H9 (cell line): ENCODE measurements at regions not wholly inside any gene's neighbourhood (a gene's known extent, or its start where the extent isn't known, plus 50 kb on each side); places are given as distances from the start of the nearest gene placed in this dataset.

Experiments used
- DNase-seq: peaks from one replicate; pipeline ENCODE4 v3.0.0-alpha.2; 2017
- H2AFZ ChIP-seq: one replicate; pipeline ENCODE4 v1.6.1; 2013; ENCODE audit warnings: mild to moderate bottlenecking, low read length, control low read depth, moderate library complexity
- H2AK5ac ChIP-seq: 2 replicates; pipeline ENCODE4 v1.6.1; 2013; ENCODE audit warnings: low read length, control low read depth, mixed read lengths; ENCODE audit not compliant: insufficient read length
- H2BK120ac ChIP-seq: one replicate; pipeline ENCODE4 v1.6.1; 2013; ENCODE audit warnings: low read depth, mild to moderate bottlenecking, low read length, control low read depth, inconsistent platforms; ENCODE audit not compliant: poor library complexity, severe bottlenecking
- H2BK12ac ChIP-seq: 2 replicates; pipeline ENCODE4 v1.6.1; 2013; ENCODE audit warnings: low read length, control low read depth, mixed read lengths, low read depth; ENCODE audit not compliant: insufficient read length
- H2BK15ac ChIP-seq: 2 replicates; pipeline ENCODE4 v1.6.1; 2013; ENCODE audit warnings: low read depth, low read length, control low read depth
- H2BK20ac ChIP-seq: one replicate; pipeline ENCODE4 v1.6.1; 2013; ENCODE audit warnings: low read depth, mild to moderate bottlenecking, low read length, control low read depth, inconsistent platforms; ENCODE audit not compliant: poor library complexity, severe bottlenecking
- H2BK5ac ChIP-seq: 2 replicates; pipeline ENCODE4 v1.6.1; 2013; ENCODE audit warnings: low read length, control low read depth, mixed read lengths; ENCODE audit not compliant: insufficient read length
- H3K14ac ChIP-seq: 2 replicates; pipeline ENCODE4 v1.6.1; 2013; ENCODE audit warnings: low read length, control low read depth; ENCODE audit not compliant: insufficient read depth
- H3K18ac ChIP-seq: 2 replicates; pipeline ENCODE4 v1.6.1; 2013; ENCODE audit warnings: low read depth, mild to moderate bottlenecking, mixed read lengths, low read length, control low read depth; ENCODE audit not compliant: insufficient read length
- H3K23ac ChIP-seq: 2 replicates; pipeline ENCODE4 v1.6.1; 2013; ENCODE audit warnings: low read length, control low read depth, mixed read lengths, low read depth; ENCODE audit not compliant: insufficient read length
- H3K23me2 ChIP-seq: 2 replicates; pipeline ENCODE4 v1.6.1; 2013; ENCODE audit warnings: low read depth, mild to moderate bottlenecking, mixed read lengths, low read length, control low read depth; ENCODE audit not compliant: insufficient read length, poor library complexity, severe bottlenecking
- H3K27ac ChIP-seq: 2 replicates; pipeline ENCODE4 v1.5.1; 2013; ENCODE audit warnings: low read length, control low read depth, mixed read lengths, low read depth; ENCODE audit not compliant: insufficient read length
- H3K27me3 ChIP-seq: 2 replicates; pipeline ENCODE4 v1.6.1; 2013; ENCODE audit warnings: low read length, control low read depth, inconsistent platforms; ENCODE audit not compliant: insufficient read depth
- H3K4ac ChIP-seq: 2 replicates; pipeline ENCODE4 v1.6.1; 2013; ENCODE audit warnings: low read depth, mild to moderate bottlenecking, control low read depth, inconsistent platforms, low read length, moderate library complexity
- H3K4me1 ChIP-seq: 2 replicates; pipeline ENCODE4 v1.6.1; 2013; ENCODE audit warnings: low read length, control low read depth, inconsistent platforms; ENCODE audit not compliant: insufficient read depth
- H3K4me2 ChIP-seq: 2 replicates; pipeline ENCODE4 v1.6.1; 2013; ENCODE audit warnings: low read length, control low read depth, mixed read lengths; ENCODE audit not compliant: insufficient read length, insufficient read depth
- H3K56ac ChIP-seq: 2 replicates; pipeline ENCODE4 v1.6.1; 2013; ENCODE audit warnings: low read depth, mild to moderate bottlenecking, mixed read lengths, low read length, control low read depth; ENCODE audit not compliant: insufficient read length
- H3K79me1 ChIP-seq: 2 replicates; pipeline ENCODE4 v1.6.1; 2013; ENCODE audit warnings: low read depth, mild to moderate bottlenecking, moderate library complexity, low read length, control low read depth, inconsistent platforms; ENCODE audit not compliant: insufficient read depth, poor library complexity, severe bottlenecking
- H3K79me2 ChIP-seq: 2 replicates; pipeline ENCODE4 v1.6.1; 2013; ENCODE audit warnings: low read length, control low read depth, inconsistent platforms; ENCODE audit not compliant: insufficient read depth
- H3K9ac ChIP-seq: 2 replicates; pipeline ENCODE4 v1.6.1; 2013; ENCODE audit warnings: low read length, control low read depth, mixed read lengths; ENCODE audit not compliant: insufficient read length; ENCODE audit errors: extremely low read depth
- H3K9me3 ChIP-seq: one replicate; pipeline ENCODE4 v1.6.1; 2013; ENCODE audit warnings: low read depth, low read length, inconsistent platforms; ENCODE audit not compliant: control insufficient read depth
- H3T11ph ChIP-seq: one replicate; pipeline ENCODE4 v1.6.1; 2013; ENCODE audit warnings: mild to moderate bottlenecking, low read length, control low read depth, inconsistent platforms
- H4K20me1 ChIP-seq: one replicate; pipeline ENCODE4 v1.6.1; 2013; ENCODE audit not compliant: control insufficient read depth, insufficient read length, insufficient read depth
- H4K5ac ChIP-seq: 2 replicates; pipeline ENCODE4 v1.6.1; 2013; ENCODE audit warnings: low read depth, mild to moderate bottlenecking, mixed read lengths, low read length, control low read depth; ENCODE audit not compliant: insufficient read length
- H4K8ac ChIP-seq: replicated peaks from 2 replicates; pipeline ENCODE4 v1.6.1; 2013; ENCODE audit warnings: low read length, control low read depth, mixed read lengths, low read depth; ENCODE audit not compliant: insufficient read length
- H4K91ac ChIP-seq: 2 replicates; pipeline ENCODE4 v1.6.1; 2013; ENCODE audit warnings: low read depth, mild to moderate bottlenecking, moderate library complexity, mixed read lengths, low read length, control low read depth; ENCODE audit not compliant: insufficient read length
- H3K27ac Mint-ChIP-seq, 3 experiments: 2 replicates in 2 of 3; 3 replicates in 1 of 3; pipeline ENCODE4 v1.8.0; 2020 to 2021; ENCODE audit warnings: mixed read lengths in 3 of 3, mild to moderate bottlenecking in 1 of 3, moderate library complexity in 1 of 3
- H3K27me3 Mint-ChIP-seq: 2 replicates; pipeline ENCODE4 v1.8.0; 2021; ENCODE audit warnings: low read depth, mild to moderate bottlenecking, moderate library complexity, mixed read lengths
- H3K36me3 Mint-ChIP-seq, 3 experiments: 2 replicates in 2 of 3; 3 replicates in 1 of 3; pipeline ENCODE4 v1.8.0; 2020 to 2021; ENCODE audit warnings: low read depth in 3 of 3, mixed read lengths in 3 of 3; ENCODE audit not compliant: insufficient read depth in 1 of 3
- H3K4me1 Mint-ChIP-seq, 2 experiments: 2 replicates each; pipeline ENCODE4 v1.8.0; 2020; ENCODE audit warnings: mixed read lengths in 2 of 2
- H3K4me3 Mint-ChIP-seq, 2 experiments: 2 replicates in 1 of 2; 3 replicates in 1 of 2; pipeline ENCODE4 v1.8.0; 2020 to 2021; ENCODE audit warnings: mild to moderate bottlenecking in 2 of 2, mixed read lengths in 2 of 2, moderate library complexity in 1 of 2
- H3K9me3 Mint-ChIP-seq, 2 experiments: 2 replicates in 1 of 2; 3 replicates in 1 of 2; pipeline ENCODE4 v1.8.0; 2020; ENCODE audit warnings: mild to moderate bottlenecking in 2 of 2, mixed read lengths in 2 of 2, moderate library complexity in 1 of 2
- WGBS: extraction: QIAGEN DNeasy Blood & Tissue Kit; methylation state at CpG from one replicate; pipeline ENCODE4 v1.1.7; 2013; ENCODE audit warnings: missing lambda C conversion rate, low lambda C conversion rate, mixed read lengths; ENCODE audit not compliant: insufficient read length; ENCODE audit errors: extremely low coverage; 5-methylcytosine and 5-hydroxymethylcytosine counted together
- TF ChIP-seq, protein P1 (sequence below): fragments of 200-600 bp; sonication (generic); conservative IDR thresholded peaks from 3 replicates; pipeline ENCODE4 v1.8.0; 2021; ENCODE audit warnings: antibody characterized with exemption, mild to moderate bottlenecking

DNA sequence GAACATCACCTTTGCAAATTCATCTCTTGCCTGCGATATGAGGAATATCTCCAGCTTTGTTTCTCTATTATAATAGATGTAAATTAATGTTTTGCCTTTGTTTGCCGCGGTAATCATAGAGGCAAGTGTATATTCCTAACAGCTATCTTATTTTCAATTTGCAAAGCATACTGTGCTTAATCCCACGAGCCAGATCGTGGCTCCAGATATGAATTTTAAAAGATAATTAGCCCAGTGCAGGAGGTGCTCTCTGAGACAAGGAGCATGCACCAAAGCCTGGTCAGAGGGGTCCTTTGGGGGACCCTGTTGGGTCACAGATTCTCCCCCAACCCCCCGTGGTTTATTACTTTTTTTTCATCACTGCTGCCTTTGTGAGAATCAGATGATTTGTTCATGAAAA, 1087.5 kb downstream of the BCL11B start:
- WGBS: no CpG with 5 or more reads among the region's 6 CpGs
- Histone ChIP-seq H3T11ph (no peak overlapping the region), H3K9me3 (no peaks in the 10 kb centered on the region), H3K18ac (no peak overlapping the region), H3K79me1 (no peaks in the 10 kb centered on the region), H2BK20ac (no peak overlapping the region), H2BK5ac (no peak overlapping the region), H2BK120ac (no peak overlapping the region), H2AFZ (no peak overlapping the region), H2AK5ac (no peak overlapping the region), H3K23ac (no peak overlapping the region), H3K4me1 (no peaks in the 10 kb centered on the region), H3K14ac (no peak overlapping the region), H3K4me2 (no peak overlapping the region), H3K9ac (no peak overlapping the region), H4K20me1 (no peaks in the 10 kb centered on the region), H3K27ac (no peak overlapping the region), H3K4ac (no peak overlapping the region), H3K23me2 (no peaks in the 10 kb centered on the region), H3K27me3 (no peaks in the 10 kb centered on the region), H2BK15ac (no peak overlapping the region), H4K91ac (no peak overlapping the region), H4K8ac (no peak overlapping the region), H2BK12ac (no peak overlapping the region), H3K56ac (no peak overlapping the region), H4K5ac (no peak overlapping the region), H3K79me2 (no peaks in the 10 kb centered on the region)
- TF ChIP-seq, protein P1, sequence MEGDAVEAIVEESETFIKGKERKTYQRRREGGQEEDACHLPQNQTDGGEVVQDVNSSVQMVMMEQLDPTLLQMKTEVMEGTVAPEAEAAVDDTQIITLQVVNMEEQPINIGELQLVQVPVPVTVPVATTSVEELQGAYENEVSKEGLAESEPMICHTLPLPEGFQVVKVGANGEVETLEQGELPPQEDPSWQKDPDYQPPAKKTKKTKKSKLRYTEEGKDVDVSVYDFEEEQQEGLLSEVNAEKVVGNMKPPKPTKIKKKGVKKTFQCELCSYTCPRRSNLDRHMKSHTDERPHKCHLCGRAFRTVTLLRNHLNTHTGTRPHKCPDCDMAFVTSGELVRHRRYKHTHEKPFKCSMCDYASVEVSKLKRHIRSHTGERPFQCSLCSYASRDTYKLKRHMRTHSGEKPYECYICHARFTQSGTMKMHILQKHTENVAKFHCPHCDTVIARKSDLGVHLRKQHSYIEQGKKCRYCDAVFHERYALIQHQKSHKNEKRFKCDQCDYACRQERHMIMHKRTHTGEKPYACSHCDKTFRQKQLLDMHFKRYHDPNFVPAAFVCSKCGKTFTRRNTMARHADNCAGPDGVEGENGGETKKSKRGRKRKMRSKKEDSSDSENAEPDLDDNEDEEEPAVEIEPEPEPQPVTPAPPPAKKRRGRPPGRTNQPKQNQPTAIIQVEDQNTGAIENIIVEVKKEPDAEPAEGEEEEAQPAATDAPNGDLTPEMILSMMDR: no peak
- Mint-ChIP-seq H3K9me3 (no peaks in the 10 kb centered on the region), H3K36me3 (no peaks in the 10 kb centered on the region), H3K4me1 (no peaks in the 10 kb centered on the region), H3K27ac (no peak overlapping the region), H3K4me3 (no peak overlapping the region), H3K27me3 (no peaks in the 10 kb centered on the region; the same call in 1 of the 2 replicates)
- DNase-seq: no peak
